Gastrocnemius medialis (tissue), 4 donors: ENCODE measurements at regions not wholly inside any gene's neighbourhood (a gene's known extent, or its start where the extent isn't known, plus 50 kb on each side); places are given as distances from the start of the nearest gene placed in this dataset.

ENCODE experiments used
- ATAC-seq, 2 donors: fragments of 150-250 bp; one replicate each; pipeline ENCODE4 v1.9.1; 2016
- DNase-seq, 2 donors: peaks; one replicate each; pipeline ENCODE4 v3.0.0-alpha.2; 2019
- H3K27ac ChIP-seq, 4 donors: fragments of 200-600 bp; sonication (generic); 1 replicate in 1 of 4; 2 replicates in 3 of 4; pipeline ENCODE4 v1.5.1; 2016 to 2018; ENCODE audit warnings: mild to moderate bottlenecking in 2 of 4, moderate library complexity in 1 of 4
- H3K27me3 ChIP-seq, 3 donors: fragments of 200-600 bp; sonication (generic) in 2 of 3; 1 replicate in 1 of 3; 2 replicates in 2 of 3; pipeline versions ENCODE4 v1.5.1 to v1.6.0; 2016 to 2019; ENCODE audit warnings: mild to moderate bottlenecking in 1 of 3, moderate library complexity in 1 of 3
- H3K36me3 ChIP-seq, 2 donors: fragments of 200-600 bp; sonication (generic) in 1 of 2; one replicate each; pipeline ENCODE4 v1.5.1; 2017 to 2018
- H3K4me1 ChIP-seq, 2 donors: fragments of 200-600 bp; sonication (generic) in 1 of 2; one replicate each; pipeline ENCODE4 v1.5.1; 2016 to 2017; ENCODE audit warnings: mild to moderate bottlenecking in 2 of 2
- H3K4me3 ChIP-seq, 4 donors: fragments of 200-600 bp; sonication (generic) in 3 of 4; 1 replicate in 1 of 4; 2 replicates in 3 of 4; pipeline ENCODE4 v1.5.1; 2016 to 2019; ENCODE audit warnings: mild to moderate bottlenecking in 2 of 4
- H3K9me3 ChIP-seq, 3 donors: fragments of 200-600 bp; sonication (generic) in 2 of 3; 1 replicate in 1 of 3; 2 replicates in 2 of 3; pipeline ENCODE4 v1.5.1; 2016 to 2019
- CTCF ChIP-seq, 5 experiments: fragments of 450-650 bp in 3 of 5; fragments of 200-600 bp in 2 of 5; sonication (generic) in 2 of 5; IDR thresholded peaks in 4 of 5; conservative IDR thresholded peaks in 1 of 5; 1 replicate in 4 of 5; 2 replicates in 1 of 5; pipeline ENCODE4 v1.5.1; 2016 to 2019; ENCODE audit warnings: antibody characterized with exemption in 5 of 5, mild to moderate bottlenecking in 3 of 5, moderate library complexity in 3 of 5
- POLR2A ChIP-seq, 2 donors: fragments of 450-650 bp; IDR thresholded peaks; one replicate each; pipeline ENCODE4 v1.6.1; 2017; ENCODE audit warnings: antibody characterized with exemption in 2 of 2, mild to moderate bottlenecking in 2 of 2, moderate library complexity in 2 of 2
- in situ Hi-C, 4 donors: fragments of 200-750 bp; cut with MboI; loops; one replicate each; pipeline versions ENCODE4 v1.15.0 to v1.8.0; 2017; ENCODE audit warnings: low sequenced_read_pairs in 4 of 4
- intact Hi-C: fragments of 100-400 bp; cut with DNase I; formaldehyde crosslinking; loops from one replicate; pipeline ENCODE4 v1.15.1; 2023; ENCODE audit warnings: low total_unique reads

- ATAC-seq, result no peak
- in situ Hi-C loops (no loop called here), intact Hi-C loops (no loop called here)
These were observed 118.6 kb upstream of the BEND4 start for GRCh38 chr4:42271096-42271495.

GRCh38 chr4:42277291-42277690 is 120.0 kb upstream of the SHISA3 start:
- no peak for ATAC-seq
- intact Hi-C loops, result no loop called here
- no peak for TF ChIP-seq POLR2A (IDR thresholded peaks at IDR 0.05)
- TF ChIP-seq CTCF (IDR thresholded peaks at IDR 0.05 in 4 of 5, conservative IDR thresholded peaks at IDR 0.05 in 1 of 5), result no peak
- H3K27me3 ChIP-seq, result no peaks in the 10 kb centered on the region
- no peaks in the 10 kb centered on the region for H3K9me3 ChIP-seq
- H3K27ac ChIP-seq, result no peak overlapping the region
- no peak for DNase-seq
- in situ Hi-C loops, result no loop called here
- no peaks in the 10 kb centered on the region for H3K36me3 ChIP-seq
- no peak overlapping the region for H3K4me3 ChIP-seq
- H3K4me1 ChIP-seq, result peaks cover 0 to 5% of the 10 kb centered on the region in 2 donors

More at GRCh38 chr4:42271096-42271495, 118.6 kb upstream of the BEND4 start:
- H3K36me3 ChIP-seq, result no peaks in the 10 kb centered on the region
- no peaks in the 10 kb centered on the region for H3K9me3 ChIP-seq
- DNase-seq, result no peak
- TF ChIP-seq POLR2A (IDR thresholded peaks at IDR 0.05) (no peak), CTCF (IDR thresholded peaks at IDR 0.05 in 4 of 5, conservative IDR thresholded peaks at IDR 0.05 in 1 of 5) (no peak)
- H3K4me1 ChIP-seq, result no peaks in the 10 kb centered on the region
- no peak overlapping the region for H3K4me3 ChIP-seq
- no peaks in the 10 kb centered on the region for H3K27me3 ChIP-seq
- H3K27ac ChIP-seq, result no peak overlapping the region

GRCh38 chr4:42278709-42279324 is 118.5 kb upstream of the SHISA3 start:
- Histone ChIP-seq H3K27me3 (no peaks in the 10 kb centered on the region), H3K36me3 (no peaks in the 10 kb centered on the region), H3K4me3 (no peak overlapping the region), H3K9me3 (no peaks in the 10 kb centered on the region), H3K27ac (no peak overlapping the region), H3K4me1 (peaks cover 0 to 6% of the 10 kb centered on the region in 2 donors)
- no peak for TF ChIP-seq POLR2A (IDR thresholded peaks at IDR 0.05)
- TF ChIP-seq CTCF (IDR thresholded peaks at IDR 0.05 in 4 of 5, conservative IDR thresholded peaks at IDR 0.05 in 1 of 5), result no peak
- in situ Hi-C loops, result no loop called here
- no peak for ATAC-seq
- DNase-seq, result no peak
- intact Hi-C loops, result no loop called here

GRCh38 chr4:42280327-42281095 is 116.8 kb upstream of the SHISA3 start:
- DNase-seq, result no peak
- intact Hi-C loops, result loop anchor here (10.0 kb wide), 1 partner anchor 64 kb away; no protein-coding TSS in a partner anchor
- Histone ChIP-seq H3K27ac (no peak overlapping the region), H3K9me3 (no peaks in the 10 kb centered on the region), H3K4me1 (peaks cover 0 to 6% of the 10 kb centered on the region in 2 donors), H3K27me3 (no peaks in the 10 kb centered on the region), H3K36me3 (no peaks in the 10 kb centered on the region), H3K4me3 (no peak overlapping the region)
- no peak for TF ChIP-seq POLR2A (IDR thresholded peaks at IDR 0.05)
- TF ChIP-seq CTCF (IDR thresholded peaks at IDR 0.05 in 4 of 5, conservative IDR thresholded peaks at IDR 0.05 in 1 of 5), result peak in 3 of 5 experiments; percentile 22 to 55 (median 40)
- ATAC-seq, result no peak
- in situ Hi-C loops, result loop anchor here (5.0 to 10.0 kb wide), 3 partner anchors 237 to 584 kb away; no protein-coding TSS in a partner anchor
